Upper lobe of right lung (tissue), 1 donor: ENCODE measurements at regions not wholly inside any gene's neighbourhood (a gene's known extent, or its start where the extent isn't known, plus 50 kb on each side); places are given as distances from the start of the nearest gene placed in this dataset.

Experiments used
- ATAC-seq: fragments of 200-7000 bp; cut with Tn5 transposase; one replicate; pipeline ENCODE4 v1.9.1; 2020; ENCODE audit warnings: mild to moderate bottlenecking, moderate library complexity
- DNase-seq: peaks from one replicate; pipeline ENCODE4 v3.0.0-alpha.2; 2020
- H3K27ac ChIP-seq: fragments of 200-600 bp; one replicate; pipeline ENCODE4 v1.8.0; 2022
- H3K27me3 ChIP-seq: fragments of 200-600 bp; one replicate; pipeline ENCODE4 v1.8.0; 2022; ENCODE audit warnings: mild to moderate bottlenecking
- H3K36me3 ChIP-seq: fragments of 200-600 bp; one replicate; pipeline ENCODE4 v1.8.0; 2022
- H3K4me1 ChIP-seq: fragments of 200-600 bp; one replicate; pipeline ENCODE4 v1.8.0; 2022
- H3K4me3 ChIP-seq: fragments of 200-600 bp; one replicate; pipeline ENCODE4 v1.8.0; 2022; ENCODE audit warnings: mild to moderate bottlenecking
- H3K9me3 ChIP-seq: fragments of 200-600 bp; one replicate; pipeline ENCODE4 v1.8.0; 2022
- CTCF ChIP-seq: fragments of 200-600 bp; IDR thresholded peaks from one replicate; pipeline ENCODE4 v1.8.0; 2022; ENCODE audit warnings: antibody characterized with exemption
- intact Hi-C: fragments of 100-400 bp; cut with DNase I; formaldehyde crosslinking; loops from one replicate; pipeline ENCODE4 v1.11.0; 2022
- donor health status: DM: no; HTN: yes; CAD: no; lungs with severe emphysema.

- DNase-seq (no peak), ATAC-seq (no peak)
- Histone ChIP-seq H3K4me1 (no peaks in the 10 kb centered on the region), H3K36me3 (no peaks in the 10 kb centered on the region), H3K9me3 (no peaks in the 10 kb centered on the region), H3K27ac (no peak overlapping the region), H3K27me3 (peaks cover 10% of the 10 kb centered on the region), H3K4me3 (no peak overlapping the region)
- intact Hi-C loops, result no loop called here
- TF ChIP-seq CTCF, result no peak
These were observed 263.5 kb downstream of the ENGASE start for GRCh38 chr17:79338152-79338551.

GRCh38 chr17:79337053-79337452 is 262.4 kb downstream of the ENGASE start:
- H3K4me3 ChIP-seq, result no peak overlapping the region
- H3K9me3 ChIP-seq, result no peaks in the 10 kb centered on the region
- ATAC-seq (no peak), DNase-seq (no peak)
- TF ChIP-seq CTCF, result no peak
- no peaks in the 10 kb centered on the region for H3K36me3 ChIP-seq
- peaks cover 11% of the 10 kb centered on the region for H3K27me3 ChIP-seq
- intact Hi-C loops, result no loop called here
- H3K4me1 ChIP-seq, result no peaks in the 10 kb centered on the region
- H3K27ac ChIP-seq, result no peak overlapping the region

GRCh38 chr17:79335456-79335855 is 260.8 kb downstream of the ENGASE start:
- peaks cover 2% of the 10 kb centered on the region for H3K27me3 ChIP-seq
- no peaks in the 10 kb centered on the region for H3K9me3 ChIP-seq
- TF ChIP-seq CTCF, result no peak
- intact Hi-C loops, result no loop called here
- H3K4me1 ChIP-seq, result no peaks in the 10 kb centered on the region
- DNase-seq (no peak), ATAC-seq (no peak)
- H3K36me3 ChIP-seq, result no peaks in the 10 kb centered on the region
- H3K27ac ChIP-seq, result no peak overlapping the region
- no peak overlapping the region for H3K4me3 ChIP-seq

- H3K27ac ChIP-seq, result no peak overlapping the region
- no peak for TF ChIP-seq CTCF
- H3K9me3 ChIP-seq, result no peaks in the 10 kb centered on the region
- no peak for DNase-seq
- peaks cover 22% of the 10 kb centered on the region for H3K27me3 ChIP-seq
- no peaks in the 10 kb centered on the region for H3K36me3 ChIP-seq
- intact Hi-C loops, result no loop called here
- H3K4me3 ChIP-seq, result no peak overlapping the region
- H3K4me1 ChIP-seq, result no peaks in the 10 kb centered on the region
- ATAC-seq, result no peak
These were observed 257.5 kb downstream of the ENGASE start for GRCh38 chr17:79332011-79332554.

- no peaks in the 10 kb centered on the region for H3K9me3 ChIP-seq
- H3K4me3 ChIP-seq, result no peak overlapping the region
- ATAC-seq, result no peak
- intact Hi-C loops, result no loop called here
- TF ChIP-seq CTCF, result no peak
- no peak overlapping the region for H3K27ac ChIP-seq
- peaks cover 23% of the 10 kb centered on the region for H3K27me3 ChIP-seq
- DNase-seq, result no peak
- H3K36me3 ChIP-seq, result no peaks in the 10 kb centered on the region
- no peaks in the 10 kb centered on the region for H3K4me1 ChIP-seq
These were observed 256.9 kb downstream of the ENGASE start for GRCh38 chr17:79331492-79331891.

GRCh38 chr17:79330696-79331095 is 256.1 kb downstream of the ENGASE start:
- DNase-seq (no peak), ATAC-seq (no peak)
- intact Hi-C loops, result no loop called here
- H3K9me3 ChIP-seq, result no peaks in the 10 kb centered on the region
- H3K27me3 ChIP-seq, result peaks cover 29% of the 10 kb centered on the region
- H3K4me1 ChIP-seq, result no peaks in the 10 kb centered on the region
- no peaks in the 10 kb centered on the region for H3K36me3 ChIP-seq
- H3K4me3 ChIP-seq, result no peak overlapping the region
- TF ChIP-seq CTCF, result no peak
- H3K27ac ChIP-seq, result no peak overlapping the region
